Astrocyte (in vitro differentiated cells and primary cell): ENCODE measurements at regions not wholly inside any gene's neighbourhood (a gene's known extent, or its start where the extent isn't known, plus 50 kb on each side); places are given as distances from the start of the nearest gene placed in this dataset.

ENCODE experiments used
- DNase-seq: peaks from one replicate; pipeline ENCODE4 v3.0.0-alpha.2; 2010; ENCODE audit warnings: low read depth
- FAIRE-seq: peaks from 2 replicates; lab custom pipeline; 2011; peaks lifted over from hg19 to GRCh38; lab: Jason Lieb, UNC
- H2AFZ ChIP-seq: 2 replicates; pipeline ENCODE4 v1.6.0; 2012; ENCODE audit warnings: low read depth, low read length, inconsistent platforms
- H3K27ac ChIP-seq: 2 replicates; pipeline ENCODE4 v1.5.1; 2011; ENCODE audit warnings: low read depth, low read length, inconsistent platforms
- H3K27me3 ChIP-seq: 2 replicates; pipeline ENCODE4 v1.6.0; 2011; ENCODE audit warnings: low read length, inconsistent platforms; ENCODE audit not compliant: insufficient read depth
- H3K36me3 ChIP-seq: 2 replicates; pipeline ENCODE4 v1.5.1; 2011; ENCODE audit warnings: low read length, inconsistent platforms; ENCODE audit not compliant: insufficient read depth
- H3K4me1 ChIP-seq: 2 replicates; pipeline ENCODE4 v1.5.1; 2011; ENCODE audit warnings: low read length, inconsistent platforms; ENCODE audit not compliant: insufficient read depth
- H3K4me2 ChIP-seq: 2 replicates; pipeline ENCODE4 v1.6.0; 2012; ENCODE audit warnings: low read length, inconsistent platforms
- H3K4me3 ChIP-seq: 2 replicates; pipeline ENCODE4 v1.5.1; 2011; ENCODE audit warnings: low read depth, mild to moderate bottlenecking, low read length, inconsistent platforms; ENCODE audit not compliant: insufficient read depth
- H3K79me2 ChIP-seq: 2 replicates; pipeline ENCODE4 v1.6.0; 2012; ENCODE audit warnings: mild to moderate bottlenecking, low read length, inconsistent platforms; ENCODE audit not compliant: insufficient read depth
- H3K9ac ChIP-seq: 2 replicates; pipeline ENCODE4 v1.6.0; 2012; ENCODE audit warnings: mild to moderate bottlenecking, low read length, inconsistent platforms
- H3K9me3 ChIP-seq: 2 replicates; pipeline ENCODE4 v1.5.1; 2012; ENCODE audit warnings: low read depth, mild to moderate bottlenecking, low read length, inconsistent platforms; ENCODE audit not compliant: insufficient read depth
- H4K20me1 ChIP-seq: 2 replicates; pipeline ENCODE4 v1.6.0; 2012; ENCODE audit warnings: low read length, inconsistent platforms; ENCODE audit not compliant: insufficient read depth
- H3K27ac Mint-ChIP-seq: one replicate; pipeline ENCODE4 v1.8.0; 2021; ENCODE audit warnings: mild to moderate bottlenecking, mixed read lengths; ENCODE audit not compliant: unreplicated experiment
- H3K27me3 Mint-ChIP-seq: one replicate; pipeline ENCODE4 v1.8.0; 2021; ENCODE audit warnings: low read depth, mixed read lengths; ENCODE audit not compliant: unreplicated experiment
- H3K36me3 Mint-ChIP-seq: one replicate; pipeline ENCODE4 v1.8.0; 2021; ENCODE audit warnings: low read depth, mixed read lengths; ENCODE audit not compliant: unreplicated experiment
- H3K4me1 Mint-ChIP-seq: one replicate; pipeline ENCODE4 v1.8.0; 2021; ENCODE audit warnings: low read depth, mixed read lengths; ENCODE audit not compliant: unreplicated experiment
- H3K4me3 Mint-ChIP-seq: one replicate; pipeline ENCODE4 v1.8.0; 2021; ENCODE audit warnings: mild to moderate bottlenecking, moderate library complexity, mixed read lengths; ENCODE audit not compliant: unreplicated experiment
- H3K9me3 Mint-ChIP-seq: one replicate; pipeline ENCODE4 v1.8.0; 2021; ENCODE audit warnings: mild to moderate bottlenecking, mixed read lengths; ENCODE audit not compliant: unreplicated experiment
- CTCF ChIP-seq: IDR thresholded peaks from 2 replicates; pipeline ENCODE4 v1.5.1; 2011; ENCODE audit warnings: low read depth, mild to moderate bottlenecking, inconsistent platforms, low read length, moderate library complexity; ENCODE audit not compliant: insufficient read depth
- EZH2 ChIP-seq: IDR thresholded peaks from 2 replicates; pipeline ENCODE4 v1.6.1; 2012; ENCODE audit warnings: mild to moderate bottlenecking, low read length, inconsistent platforms; ENCODE audit not compliant: insufficient read depth

GRCh38 chr2:2665834-2666133 lies 334.7 kb upstream of the MYT1L start:
- Histone ChIP-seq H3K36me3 (no peaks in the 10 kb centered on the region), H3K9me3 (peaks cover 4% of the 10 kb centered on the region), H3K79me2 (no peaks in the 10 kb centered on the region), H3K9ac (no peak overlapping the region), H3K27ac (no peak overlapping the region), H2AFZ (no peak overlapping the region), H3K4me3 (no peak overlapping the region), H4K20me1 (no peaks in the 10 kb centered on the region), H3K4me2 (peak overlapping the region; percentile 25), H3K4me1 (peaks cover 5% of the 10 kb centered on the region), H3K27me3 (no peaks in the 10 kb centered on the region)
- H3K4me1 Mint-ChIP-seq: peaks cover 45% of the 10 kb centered on the region
- H3K27ac Mint-ChIP-seq: peak overlapping the region; percentile 96
- DNase-seq (no peak), FAIRE-seq (no peak)
- peaks cover 13% of the 10 kb centered on the region for H3K27me3 Mint-ChIP-seq
- H3K36me3 Mint-ChIP-seq: peaks cover 4% of the 10 kb centered on the region
- H3K9me3 Mint-ChIP-seq: peaks cover 1% of the 10 kb centered on the region
- TF ChIP-seq EZH2 (no peak), CTCF (no peak)
- peak overlapping the region; percentile 40 for H3K4me3 Mint-ChIP-seq

- H3K4me3 ChIP-seq: no peak overlapping the region
- H3K36me3 ChIP-seq: no peaks in the 10 kb centered on the region
- no peaks in the 10 kb centered on the region for H3K27me3 ChIP-seq
- peaks cover 47% of the 10 kb centered on the region for H3K4me1 Mint-ChIP-seq
- H3K4me3 Mint-ChIP-seq: peak overlapping the region; percentile 80
- H3K27me3 Mint-ChIP-seq: peaks cover 7% of the 10 kb centered on the region
- H3K9me3 Mint-ChIP-seq: peaks cover 1% of the 10 kb centered on the region
- H3K4me1 ChIP-seq: peaks cover 5% of the 10 kb centered on the region
- H3K4me2 ChIP-seq: peak overlapping the region; percentile 25
- no peaks in the 10 kb centered on the region for H4K20me1 ChIP-seq
- no peaks in the 10 kb centered on the region for H3K9me3 ChIP-seq
- peak; percentile 89 for DNase-seq
- H3K36me3 Mint-ChIP-seq: peaks cover 4% of the 10 kb centered on the region
- peak overlapping the region; percentile 52 for H3K9ac ChIP-seq
- H3K79me2 ChIP-seq: no peaks in the 10 kb centered on the region
- TF ChIP-seq EZH2: no peak
- no peak for TF ChIP-seq CTCF
- peak overlapping the region; percentile 66 for H2AFZ ChIP-seq
- H3K27ac Mint-ChIP-seq: peak overlapping the region; percentile 96
- peak overlapping the region; percentile 33 for H3K27ac ChIP-seq
- no peak for FAIRE-seq
These were observed 334.1 kb upstream of the MYT1L start for GRCh38 chr2:2664989-2665833.
